WI38 (cell line): ENCODE measurements at regions not wholly inside any gene's neighbourhood (a gene's known extent, or its start where the extent isn't known, plus 50 kb on each side); places are given as distances from the start of the nearest gene placed in this dataset.

Experiments
- H3K4me3 ChIP-seq: 2 replicates; pipeline ENCODE4 v1.5.1; 2011; ENCODE audit warnings: low read depth, mild to moderate bottlenecking, control low read depth, low read length
- TF ChIP-seq, protein P1 (sequence below): IDR thresholded peaks from 2 replicates; pipeline ENCODE4 v1.5.1; 2012; ENCODE audit warnings: low read depth, mild to moderate bottlenecking, control low read depth, low read length

DNA sequence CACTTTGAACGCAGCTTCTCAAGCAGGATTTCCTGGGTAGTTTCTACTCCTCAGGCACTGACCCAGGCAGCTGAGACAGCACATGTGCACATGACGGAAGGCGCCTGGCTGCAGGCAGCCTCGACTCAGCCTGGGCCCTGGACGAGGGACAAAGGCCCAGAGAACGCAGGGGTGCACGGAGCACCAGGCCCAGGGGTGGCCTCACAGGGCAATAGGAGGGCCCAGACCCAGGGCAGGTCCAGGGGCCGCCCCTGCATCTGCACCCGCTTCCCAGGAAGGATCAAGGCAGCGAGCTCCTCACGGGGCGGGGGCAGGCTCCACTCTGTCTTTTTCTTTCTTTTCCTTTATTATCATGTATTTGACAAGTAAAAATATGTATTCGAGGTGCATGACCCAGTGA is 208.4 kb downstream of the BRD1 start:
- no peak overlapping the region for H3K4me3 ChIP-seq
- TF ChIP-seq, protein P1, sequence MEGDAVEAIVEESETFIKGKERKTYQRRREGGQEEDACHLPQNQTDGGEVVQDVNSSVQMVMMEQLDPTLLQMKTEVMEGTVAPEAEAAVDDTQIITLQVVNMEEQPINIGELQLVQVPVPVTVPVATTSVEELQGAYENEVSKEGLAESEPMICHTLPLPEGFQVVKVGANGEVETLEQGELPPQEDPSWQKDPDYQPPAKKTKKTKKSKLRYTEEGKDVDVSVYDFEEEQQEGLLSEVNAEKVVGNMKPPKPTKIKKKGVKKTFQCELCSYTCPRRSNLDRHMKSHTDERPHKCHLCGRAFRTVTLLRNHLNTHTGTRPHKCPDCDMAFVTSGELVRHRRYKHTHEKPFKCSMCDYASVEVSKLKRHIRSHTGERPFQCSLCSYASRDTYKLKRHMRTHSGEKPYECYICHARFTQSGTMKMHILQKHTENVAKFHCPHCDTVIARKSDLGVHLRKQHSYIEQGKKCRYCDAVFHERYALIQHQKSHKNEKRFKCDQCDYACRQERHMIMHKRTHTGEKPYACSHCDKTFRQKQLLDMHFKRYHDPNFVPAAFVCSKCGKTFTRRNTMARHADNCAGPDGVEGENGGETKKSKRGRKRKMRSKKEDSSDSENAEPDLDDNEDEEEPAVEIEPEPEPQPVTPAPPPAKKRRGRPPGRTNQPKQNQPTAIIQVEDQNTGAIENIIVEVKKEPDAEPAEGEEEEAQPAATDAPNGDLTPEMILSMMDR: no peak

DNA sequence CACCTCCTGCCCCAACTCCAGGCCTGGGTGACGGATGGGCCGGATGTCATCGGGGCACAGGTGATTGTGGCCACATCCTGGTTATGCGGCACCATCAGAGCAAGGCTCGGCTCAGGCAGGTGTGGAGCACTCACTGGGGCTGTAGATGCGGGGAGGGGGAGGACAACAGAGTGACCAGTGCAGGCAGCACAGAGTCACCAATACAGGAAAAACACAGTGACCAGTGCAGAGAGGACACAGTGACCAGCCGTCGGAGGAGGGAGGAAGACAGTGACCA is 209.1 kb downstream of the BRD1 start:
- no peak overlapping the region for H3K4me3 ChIP-seq
- TF ChIP-seq, protein P1: no peak

- TF ChIP-seq, protein P1: no peak
- H3K4me3 ChIP-seq: no peak overlapping the region
Observed at GRCh38 chr22:49617866-49618676, 209.6 kb downstream of the BRD1 start.

DNA sequence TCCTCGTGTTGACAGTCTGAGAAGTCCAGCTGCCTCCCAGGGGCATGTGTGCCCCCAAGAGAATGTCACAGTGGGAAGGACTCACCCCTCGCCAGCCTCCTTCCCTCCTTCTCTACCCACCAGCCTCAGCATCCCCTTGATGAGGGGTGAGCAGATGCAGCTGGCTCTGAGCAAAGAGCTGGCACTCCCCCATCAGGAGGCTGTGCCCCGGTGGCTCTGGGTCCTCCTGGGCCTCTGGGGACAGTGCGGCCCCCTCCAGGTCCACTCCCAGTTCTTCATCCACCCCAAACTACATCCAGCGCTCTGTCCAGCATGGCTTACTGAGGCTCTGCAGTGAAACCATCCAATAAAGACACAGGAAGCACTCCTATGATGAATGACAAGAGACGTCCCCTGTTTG is 210.4 kb downstream of the BRD1 start:
- H3K4me3 ChIP-seq: no peak overlapping the region
- TF ChIP-seq, protein P1: no peak

DNA sequence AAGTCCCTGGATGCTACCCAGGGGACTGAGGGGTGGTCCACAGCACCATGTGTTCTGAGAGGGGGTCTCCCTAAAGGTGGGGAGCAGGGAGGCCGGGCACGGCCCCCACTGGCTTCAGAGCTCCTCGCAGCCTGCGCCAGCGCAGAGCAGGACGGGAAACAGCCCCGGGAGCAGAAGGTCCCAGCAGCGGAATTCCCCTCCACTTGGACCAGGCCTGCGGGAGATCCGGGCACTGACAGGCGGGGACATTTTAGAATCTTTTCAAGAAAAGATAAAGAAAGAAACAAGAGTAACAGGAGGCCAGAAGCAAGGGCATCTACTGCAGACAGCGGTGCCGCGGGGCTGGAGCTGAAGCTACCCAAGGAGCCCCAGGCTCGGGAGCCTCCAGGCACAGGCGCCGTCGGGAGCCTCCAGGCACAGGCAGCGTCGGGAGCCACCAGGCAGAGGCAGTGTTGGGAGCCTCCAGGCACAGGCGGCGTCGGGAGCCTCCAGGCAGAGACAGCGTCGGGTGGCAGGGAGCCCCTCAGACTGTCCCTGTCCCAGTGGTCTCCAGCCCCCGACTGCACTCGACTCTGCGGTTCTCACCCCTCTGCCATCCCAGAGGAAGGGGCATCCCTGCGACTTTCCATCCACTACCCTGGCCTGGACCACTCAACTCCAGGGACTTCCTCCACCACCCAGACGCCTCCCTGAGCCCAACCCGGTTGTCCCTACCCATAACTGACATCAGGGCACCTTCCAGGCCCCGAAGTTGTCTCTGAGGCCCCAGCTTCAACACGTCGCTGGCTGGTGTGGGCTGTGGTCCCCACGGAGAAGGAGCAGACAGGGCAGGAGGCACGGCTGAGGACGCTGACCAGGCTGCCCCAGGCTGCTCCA is 211.1 kb downstream of the BRD1 start:
- H3K4me3 ChIP-seq: no peak overlapping the region
- TF ChIP-seq, protein P1: no peak

DNA sequence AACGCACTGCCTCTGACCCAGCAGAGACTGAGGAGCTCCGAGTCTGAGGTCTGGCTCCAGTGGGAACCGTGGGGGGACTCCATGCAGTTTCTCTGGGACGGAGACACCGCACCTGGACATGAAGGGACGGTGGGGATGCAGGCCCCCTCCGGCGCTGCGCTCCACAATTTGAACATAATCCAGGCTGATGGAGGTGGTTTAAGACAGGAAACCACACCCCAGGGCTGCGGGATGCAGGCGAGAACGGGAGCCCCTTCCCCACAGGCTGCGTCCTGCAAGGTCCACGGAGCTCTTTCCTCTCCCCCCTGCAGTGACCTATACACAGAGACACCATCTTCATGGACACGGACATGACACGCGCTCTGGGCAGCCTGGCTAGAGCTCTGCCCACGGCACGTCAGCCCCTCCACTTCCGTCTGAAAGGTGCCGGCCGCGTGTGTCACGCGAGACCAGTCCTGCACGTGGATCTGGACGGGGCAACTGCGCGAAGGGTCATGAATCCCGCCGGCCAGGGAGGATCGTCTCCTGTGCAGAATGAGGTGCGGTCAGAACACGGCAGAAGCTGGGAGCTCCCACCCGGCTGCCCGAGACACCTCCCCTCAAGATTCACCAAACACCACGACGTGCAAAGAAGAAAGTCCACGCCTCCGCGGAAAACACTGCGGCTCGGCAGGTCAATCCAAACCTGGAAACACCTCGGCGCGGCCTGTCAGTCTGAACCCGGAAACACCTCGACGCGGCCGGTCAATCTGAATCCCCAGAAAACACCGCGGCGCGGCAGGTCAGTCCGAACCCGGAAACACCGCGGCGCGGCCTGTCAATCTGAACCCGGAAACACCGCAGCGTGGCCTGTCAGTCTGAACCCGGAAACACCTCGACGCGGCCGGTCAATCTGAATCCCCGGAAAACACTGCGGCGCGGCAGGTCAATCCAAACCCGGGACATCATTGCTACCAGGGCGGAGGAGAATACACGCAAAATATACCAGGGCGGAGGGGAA is 212.4 kb downstream of the BRD1 start:
- no peak overlapping the region for H3K4me3 ChIP-seq
- TF ChIP-seq, protein P1: no peak
